ENCODE measurements at regions not wholly inside any gene's neighbourhood (a gene's known extent, or its start where the extent isn't known, plus 50 kb on each side); places are given as distances from the start of the nearest gene placed in this dataset.

- DNase-seq (ENCODE audit: low read depth in 2 of 2): no peak
Observed at GRCh38 chr3:124532071-124532470, 198.2 kb upstream of the UMPS start.

- no peak for DNase-seq (ENCODE audit: low read depth in 2 of 2)
Observed at GRCh38 chr3:124535306-124535705, 194.9 kb upstream of the UMPS start.

DNA sequence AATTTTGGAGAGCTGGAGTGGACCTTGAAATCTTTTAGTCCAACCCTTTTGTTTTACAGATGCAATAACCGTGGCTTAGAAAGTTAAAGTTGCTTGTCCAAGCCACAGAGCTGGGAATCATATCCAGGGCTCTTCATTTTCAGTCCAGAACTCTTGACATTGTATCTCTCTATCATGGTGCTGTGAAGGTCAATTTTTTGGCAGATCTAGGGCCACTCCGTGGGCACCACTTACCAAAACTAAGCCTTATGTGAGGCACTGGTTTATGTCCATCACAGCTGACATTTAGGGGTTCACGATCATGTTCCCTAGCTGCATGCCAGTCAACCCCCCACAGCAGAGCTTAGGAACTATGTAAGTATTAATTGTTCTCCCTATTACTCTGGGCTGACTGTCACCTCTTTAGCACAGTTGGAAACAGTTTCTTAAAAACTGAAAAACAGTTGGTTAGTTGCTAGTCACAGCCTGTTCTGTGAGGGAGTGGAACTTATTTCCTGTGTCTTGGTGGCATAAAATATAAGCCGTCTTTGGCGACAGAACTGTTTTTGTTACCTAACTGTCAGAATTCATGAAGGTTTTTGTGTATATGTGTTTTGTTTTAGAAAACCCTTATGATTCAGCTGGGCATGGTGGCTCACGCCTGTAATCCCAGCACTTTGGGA, 189.6 kb upstream of the UMPS start:
- DNase-seq (ENCODE audit: low read depth in 2 of 2): no peak

DNA sequence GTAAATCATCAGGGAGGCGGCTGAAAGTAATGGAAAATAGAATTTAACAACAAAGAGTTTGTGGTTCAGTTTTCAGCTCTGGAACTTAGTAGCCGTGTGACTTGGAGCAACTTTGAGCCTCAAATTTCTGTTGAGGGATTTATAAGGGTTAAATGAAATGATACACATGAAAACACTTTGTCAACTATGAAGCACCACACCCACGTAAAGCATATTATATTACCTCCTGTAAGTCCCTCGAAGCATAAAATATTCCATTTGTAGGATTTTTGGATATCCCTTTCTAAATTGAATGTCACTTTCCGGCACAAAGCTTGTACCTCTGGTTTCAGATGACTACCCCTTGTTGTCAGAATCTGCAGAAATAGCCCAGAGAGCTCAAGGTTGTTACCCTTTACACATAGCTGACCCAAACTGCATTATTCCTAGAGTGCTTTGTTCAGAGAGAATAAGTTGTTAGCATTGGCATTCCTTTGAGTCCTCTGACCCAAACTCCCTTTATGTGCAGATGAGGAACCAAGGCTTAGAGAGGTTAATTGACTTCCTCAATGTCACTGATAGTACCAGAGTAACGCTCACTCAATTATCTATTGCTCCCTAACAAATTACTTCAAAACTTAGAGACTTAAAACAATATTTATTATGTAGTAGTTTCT, 187.9 kb upstream of the UMPS start:
- DNase-seq (ENCODE audit: low read depth in 2 of 2): no peak

- no peak for DNase-seq (ENCODE audit: low read depth in 2 of 2)
Observed at GRCh38 chr3:124545891-124546290, 184.4 kb upstream of the UMPS start.

DNA sequence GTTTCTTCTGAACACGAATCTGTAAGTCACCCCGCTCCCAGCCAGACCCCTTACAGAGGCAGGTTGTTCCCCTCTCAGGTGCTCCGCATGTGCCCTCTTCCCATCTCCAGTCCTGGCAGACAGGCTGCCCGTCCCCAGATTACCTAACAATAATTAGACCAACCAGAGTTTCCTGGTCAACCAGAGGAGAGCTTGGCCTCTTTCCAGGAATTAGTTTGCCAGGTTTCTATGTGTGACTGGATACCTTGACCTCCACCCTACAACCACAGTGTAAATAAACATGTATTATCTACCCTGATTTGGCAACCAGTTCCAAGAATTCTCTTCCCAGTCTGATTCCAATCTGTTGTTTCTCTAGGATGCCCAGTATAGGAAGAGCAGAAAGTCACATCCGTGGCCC, 178.0 kb upstream of the UMPS start:
- DNase-seq (ENCODE audit: low read depth in 2 of 2): no peak

- no peak for DNase-seq (ENCODE audit: low read depth in 2 of 2)
Observed at GRCh38 chr3:124553178-124553577, 177.1 kb upstream of the UMPS start.

- DNase-seq (ENCODE audit: low read depth in 2 of 2): no peak
Observed at GRCh38 chr3:124556636-124557035, 173.6 kb upstream of the UMPS start.

- no peak for DNase-seq (ENCODE audit: low read depth in 2 of 2)
Observed at GRCh38 chr3:124557433-124558232, 172.6 kb upstream of the UMPS start.

GRCh38 chr3:124558991-124559845, 171.0 kb upstream of the UMPS start:
- DNase-seq (ENCODE audit: low read depth in 2 of 2): no peak

DNA sequence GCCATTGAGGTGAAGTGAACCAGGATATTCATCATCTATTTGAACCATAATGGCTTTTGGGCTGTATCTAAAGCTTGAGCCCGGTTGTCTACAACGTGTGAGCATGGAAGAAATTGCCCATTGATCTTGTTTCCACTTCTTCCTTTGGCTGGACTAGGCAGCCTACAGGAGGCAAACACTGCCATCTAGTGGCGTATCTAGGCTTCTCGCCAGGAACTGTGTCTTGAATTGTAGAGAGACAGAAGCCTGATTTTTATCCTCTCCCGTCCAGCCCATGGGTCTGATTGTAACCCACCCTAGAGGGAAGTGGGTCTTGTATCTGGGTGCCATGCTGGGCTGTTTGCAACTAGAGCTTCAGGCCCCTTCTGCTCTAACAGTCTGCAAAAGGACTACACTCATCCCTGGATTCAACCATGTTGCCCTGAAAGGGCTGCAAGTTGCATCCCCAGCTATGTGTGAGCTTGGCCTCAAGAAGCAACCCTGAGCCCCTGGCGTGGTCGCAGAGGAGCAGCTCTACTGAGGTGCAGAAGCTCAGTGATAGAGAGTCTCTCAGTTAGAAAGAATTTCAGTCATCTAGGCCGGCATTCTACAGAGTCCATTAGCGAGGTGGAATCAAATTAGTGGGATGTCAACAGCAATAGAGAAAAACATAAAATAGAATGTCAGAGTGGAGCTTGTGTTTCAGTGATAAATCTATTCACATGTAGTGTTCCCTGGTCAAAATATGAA, 170.2 kb upstream of the UMPS start:
- DNase-seq (ENCODE audit: low read depth in 2 of 2): peak in 1 of 2 donors; percentile 17

DNA sequence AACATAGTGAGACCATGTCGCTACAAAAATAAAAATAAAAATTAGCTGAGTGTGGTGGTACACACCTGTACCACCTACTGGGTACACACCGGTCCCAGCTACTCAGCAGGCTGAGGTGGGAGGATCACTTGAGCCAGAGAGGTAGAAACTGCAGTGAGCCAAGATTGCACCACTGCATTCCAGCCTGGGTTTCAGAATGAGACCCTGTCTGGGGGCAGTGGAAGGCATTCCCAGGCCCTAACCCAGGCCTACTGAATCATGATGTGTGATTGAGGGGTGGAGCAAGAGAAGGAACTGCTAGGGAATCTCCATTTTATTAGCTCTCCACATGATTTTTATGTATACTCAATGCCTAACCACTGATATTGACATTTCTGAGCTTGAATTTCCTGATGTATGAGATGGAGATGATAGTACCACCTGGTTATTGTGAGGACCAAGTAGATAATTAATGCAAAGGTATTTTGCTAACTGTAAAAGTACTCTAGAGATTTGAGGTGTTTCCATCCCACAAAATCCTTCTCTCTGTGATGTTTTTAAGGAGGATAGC, 169.5 kb upstream of the UMPS start:
- DNase-seq (ENCODE audit: low read depth in 2 of 2): no peak

DNA sequence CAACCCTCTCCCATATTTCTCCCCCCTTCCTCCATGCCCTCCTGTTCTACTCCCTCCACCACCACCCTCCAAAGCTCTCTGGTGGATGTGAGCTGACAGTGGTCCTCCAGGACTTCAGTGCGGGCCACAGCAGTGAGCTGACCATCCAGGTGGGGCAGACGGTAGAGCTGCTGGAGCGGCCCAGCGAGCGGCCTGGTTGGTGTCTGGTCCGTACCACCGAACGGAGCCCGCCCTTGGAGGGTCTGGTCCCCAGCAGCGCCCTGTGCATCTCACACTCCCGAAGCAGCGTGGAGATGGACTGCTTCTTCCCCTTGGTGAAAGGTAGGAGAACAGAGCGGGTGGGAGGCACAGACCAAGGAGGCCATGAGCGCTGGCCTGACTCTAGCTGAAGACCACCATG, 167.5 kb upstream of the UMPS start:
- no peak for DNase-seq (ENCODE audit: low read depth in 2 of 2)

GRCh38 chr3:124563376-124563775, 166.9 kb upstream of the UMPS start:
- no peak for DNase-seq (ENCODE audit: low read depth in 2 of 2)

DNA sequence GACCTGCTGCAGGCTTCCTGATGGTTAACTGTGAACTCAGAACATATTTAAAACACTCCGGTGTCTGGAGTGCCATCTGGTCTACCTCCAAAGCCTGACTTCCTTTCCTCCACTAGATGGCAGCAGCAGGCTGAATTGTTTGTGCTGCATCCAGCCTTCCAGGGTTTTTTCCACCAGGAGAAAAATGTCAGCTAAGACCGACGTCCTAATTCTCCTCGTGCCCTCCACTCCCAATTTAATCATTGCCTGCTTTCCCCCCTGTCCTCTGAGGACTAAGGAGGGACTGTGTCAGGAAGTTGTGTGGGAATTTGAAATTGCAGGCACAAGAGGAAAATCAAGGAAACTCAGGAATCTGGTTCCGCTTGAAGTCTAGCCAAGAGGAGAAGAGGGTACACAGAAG, 165.2 kb upstream of the UMPS start:
- peak in 1 of 2 donors; percentile 6 for DNase-seq (ENCODE audit: low read depth in 2 of 2)

DNA sequence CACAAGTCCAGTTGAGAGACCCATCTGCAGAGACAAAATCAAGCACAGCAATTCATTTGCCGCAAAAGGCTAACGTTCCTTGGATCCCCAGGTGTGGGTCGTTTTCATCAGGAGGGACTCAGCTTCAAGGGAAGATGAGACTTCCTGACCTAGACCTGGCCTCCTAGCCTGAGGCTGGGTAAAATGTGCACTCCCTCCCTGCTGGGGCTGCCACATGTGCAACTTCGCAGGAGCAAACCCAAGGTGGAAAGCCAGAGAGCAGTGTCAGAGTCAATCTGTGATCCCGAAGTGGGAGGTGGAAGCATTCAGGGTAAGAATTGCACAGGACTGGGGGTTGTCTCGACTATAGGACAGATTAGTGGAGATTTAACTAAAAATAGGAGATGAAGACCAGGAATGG, 164.7 kb upstream of the UMPS start:
- no peak for DNase-seq (ENCODE audit: low read depth in 2 of 2)

DNA sequence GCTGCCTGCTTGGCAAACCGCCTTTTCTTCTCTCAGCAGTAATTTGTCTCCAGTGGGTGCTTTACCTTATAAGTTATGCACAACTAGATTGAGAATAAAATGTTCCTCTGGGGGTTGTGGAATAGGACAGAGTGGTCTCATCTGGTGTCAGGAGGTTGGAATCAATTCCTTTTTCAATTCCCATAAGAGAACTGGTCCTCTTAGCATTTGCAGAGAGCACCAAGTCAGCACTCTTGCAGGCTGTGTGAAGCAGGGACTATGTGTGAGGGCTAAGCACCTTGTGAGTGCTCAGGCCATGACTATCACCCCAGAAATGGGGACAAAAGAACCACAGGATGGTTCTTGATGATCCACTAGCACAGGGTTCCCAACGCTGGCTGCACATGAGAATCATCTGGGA, 163.6 kb upstream of the UMPS start:
- DNase-seq (ENCODE audit: low read depth in 2 of 2): no peak

DNA sequence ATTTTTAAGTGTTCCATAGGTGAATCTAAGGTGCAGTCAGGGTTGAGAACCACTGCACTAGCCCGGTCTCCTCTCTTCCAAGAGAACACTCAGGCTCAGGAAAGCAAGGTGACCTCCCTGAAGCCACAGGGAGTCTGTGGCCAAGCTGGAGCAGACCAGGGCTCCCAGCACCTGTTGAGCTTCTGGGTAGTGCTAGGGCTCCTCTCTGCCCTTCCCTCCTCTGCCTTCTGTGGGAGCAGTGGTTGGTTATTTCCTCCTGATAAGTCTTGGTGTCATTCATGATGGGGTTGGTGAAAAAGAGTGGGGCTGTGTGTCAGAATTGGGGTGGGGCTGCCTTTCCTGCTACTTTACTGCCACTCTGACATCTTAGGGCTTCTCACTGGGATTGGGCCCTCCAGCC, 163.1 kb upstream of the UMPS start:
- DNase-seq (ENCODE audit: low read depth in 2 of 2): no peak

DNA sequence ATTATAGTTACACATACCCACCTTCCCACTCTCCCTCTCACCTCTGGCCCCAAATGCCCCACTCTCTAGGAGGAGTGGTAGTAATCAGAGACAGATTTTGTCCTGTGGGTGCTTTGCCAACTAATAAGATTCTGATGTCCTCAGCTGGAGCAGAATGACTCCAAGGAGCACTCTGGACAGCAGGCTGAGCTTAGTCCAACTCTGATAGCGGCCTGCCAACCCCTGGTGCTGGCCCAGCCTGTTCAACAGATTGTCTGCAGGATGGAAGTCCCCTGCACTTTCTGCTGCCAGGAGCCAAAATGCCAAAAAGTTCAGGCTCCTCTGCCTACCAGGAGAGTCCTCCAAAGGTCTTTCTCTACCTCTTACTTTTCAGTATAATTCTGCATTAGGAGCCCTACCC, 160.5 kb upstream of the UMPS start:
- no peak for DNase-seq (ENCODE audit: low read depth in 2 of 2)

- DNase-seq (ENCODE audit: low read depth in 2 of 2): no peak
Observed at GRCh38 chr3:124570232-124570631, 160.0 kb upstream of the UMPS start.

- no peak for DNase-seq (ENCODE audit: low read depth in 2 of 2)
Observed at GRCh38 chr3:124572851-124573405, 157.3 kb upstream of the UMPS start.

All from stimulated activated CD4-positive, alpha-beta T cell treated with anti-CD3 and anti-CD28 coated beads, Interleukin-1b, Interleukin-23, amount 100 ng/mL, for 1 hour (primary cell).